Neural progenitor cell (in vitro differentiated cells): ENCODE measurements at regions not wholly inside any gene's neighbourhood (a gene's known extent, or its start where the extent isn't known, plus 50 kb on each side); places are given as distances from the start of the nearest gene placed in this dataset.
A peak's percentile ranks its signal among the peaks of the same experiment; 100 is the strongest.

Experiments used
- EZH2 ChIP-seq: fragments of 200-600 bp; sonication (generic); IDR thresholded peaks from 2 replicates; pipeline ENCODE4 v1.6.1; 2017; ENCODE audit warnings: antibody characterized with exemption, mild to moderate bottlenecking, moderate library complexity
- EZH2phosphoT487 ChIP-seq: fragments of 200-600 bp; sonication (generic); IDR thresholded peaks from 2 replicates; pipeline ENCODE4 v1.6.1; 2017; ENCODE audit warnings: antibody characterized with exemption
- TF ChIP-seq, protein P1 (sequence below): fragments of 200-600 bp; sonication (generic); IDR thresholded peaks from 2 replicates; pipeline ENCODE4 v1.5.1; 2017; ENCODE audit warnings: antibody characterized with exemption, mild to moderate bottlenecking

DNA sequence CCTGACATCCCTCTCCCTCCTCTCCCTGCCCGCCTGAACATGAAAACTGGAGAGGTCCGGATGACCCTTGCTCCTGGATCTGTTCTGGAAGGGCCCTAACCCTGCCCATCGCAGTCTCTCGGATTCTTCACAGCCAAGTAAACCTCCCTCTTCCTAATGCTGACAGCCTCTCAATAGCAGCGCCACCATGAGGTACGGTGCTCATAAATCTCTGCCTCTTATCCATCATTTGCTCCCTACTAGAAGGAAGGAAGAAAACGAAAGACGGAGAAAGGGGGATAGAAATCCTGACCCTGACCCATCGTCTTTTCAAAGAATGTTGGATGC lies 257.9 kb downstream of the BCL11A start:
- TF ChIP-seq, protein P1, sequence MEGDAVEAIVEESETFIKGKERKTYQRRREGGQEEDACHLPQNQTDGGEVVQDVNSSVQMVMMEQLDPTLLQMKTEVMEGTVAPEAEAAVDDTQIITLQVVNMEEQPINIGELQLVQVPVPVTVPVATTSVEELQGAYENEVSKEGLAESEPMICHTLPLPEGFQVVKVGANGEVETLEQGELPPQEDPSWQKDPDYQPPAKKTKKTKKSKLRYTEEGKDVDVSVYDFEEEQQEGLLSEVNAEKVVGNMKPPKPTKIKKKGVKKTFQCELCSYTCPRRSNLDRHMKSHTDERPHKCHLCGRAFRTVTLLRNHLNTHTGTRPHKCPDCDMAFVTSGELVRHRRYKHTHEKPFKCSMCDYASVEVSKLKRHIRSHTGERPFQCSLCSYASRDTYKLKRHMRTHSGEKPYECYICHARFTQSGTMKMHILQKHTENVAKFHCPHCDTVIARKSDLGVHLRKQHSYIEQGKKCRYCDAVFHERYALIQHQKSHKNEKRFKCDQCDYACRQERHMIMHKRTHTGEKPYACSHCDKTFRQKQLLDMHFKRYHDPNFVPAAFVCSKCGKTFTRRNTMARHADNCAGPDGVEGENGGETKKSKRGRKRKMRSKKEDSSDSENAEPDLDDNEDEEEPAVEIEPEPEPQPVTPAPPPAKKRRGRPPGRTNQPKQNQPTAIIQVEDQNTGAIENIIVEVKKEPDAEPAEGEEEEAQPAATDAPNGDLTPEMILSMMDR: peak; percentile 40
- TF ChIP-seq EZH2phosphoT487 (no peak), EZH2 (no peak)
